ENCODE measurements at regions not wholly inside any gene's neighbourhood (a gene's known extent, or its start where the extent isn't known, plus 50 kb on each side); places are given as distances from the start of the nearest gene placed in this dataset.
"Not testable (repeated sequence)": the region's sequence is repeated elsewhere in the genome, so short reads cannot be mapped to it uniquely, and the experiment has no call there.

- not testable (repeated sequence) for TF ChIP-seq CTCF (IDR thresholded peaks at IDR 0.05); EZH2 (IDR thresholded peaks at IDR 0.05; ENCODE audit: borderline replicate concordance, insufficient read depth, low read depth, low read length, poor library complexity, severe bottlenecking)
Observed at GRCh38 chr16:88166209-88166773, 215.1 kb downstream of the BANP start.
